HEK293 (cell line): ENCODE measurements at regions not wholly inside any gene's neighbourhood (a gene's known extent, or its start where the extent isn't known, plus 50 kb on each side); places are given as distances from the start of the nearest gene placed in this dataset.

Source experiments
- ZBTB17 ChIP-seq: fragments of 450-650 bp; formaldehyde crosslinking; IDR thresholded peaks from 2 replicates; pipeline ENCODE4 v1.5.1; 2016; ENCODE audit warnings: missing biosample characterization, missing genetic modification characterization
- ZBTB8A ChIP-seq: fragments of 450-650 bp; formaldehyde crosslinking; IDR thresholded peaks from 2 replicates; pipeline ENCODE4 v1.5.1; 2016; ENCODE audit warnings: missing biosample characterization, missing genetic modification characterization
- ZNF639 ChIP-seq: fragments of 450-650 bp; formaldehyde crosslinking; IDR thresholded peaks from 2 replicates; pipeline ENCODE4 v1.5.1; 2016; ENCODE audit warnings: missing biosample characterization, missing genetic modification characterization

- no peak for TF ChIP-seq ZBTB8A (tag by site-specific recombination)
- no peak for TF ChIP-seq ZNF639 (tag by site-specific recombination)
- TF ChIP-seq ZBTB17: no peak
These were observed 363.2 kb downstream of the SLITRK6 start for GRCh38 chr13:85436029-85436428.
